Heart left ventricle (tissue), 13 donors: ENCODE measurements at regions not wholly inside any gene's neighbourhood (a gene's known extent, or its start where the extent isn't known, plus 50 kb on each side); places are given as distances from the start of the nearest gene placed in this dataset.

Experiments used
- POLR2A ChIP-seq, 2 donors: fragments of 450-650 bp; IDR thresholded peaks; one replicate each; pipeline ENCODE4 v1.6.1; 2017; ENCODE audit warnings: antibody characterized with exemption in 2 of 2, mild to moderate bottlenecking in 2 of 2, moderate library complexity in 2 of 2
- TF ChIP-seq, protein P1 (sequence below), 12 donors: fragments of 200-600 bp; sonication (generic) in 4 of 12; IDR thresholded peaks; one replicate each; pipeline versions ENCODE4 v1.5.0 to v1.8.0; 2018 to 2022; ENCODE audit warnings: antibody characterized with exemption in 12 of 12, mild to moderate bottlenecking in 5 of 12
- donor health status: ischemic (EF 13 %, LVEDD 7.1; RV severe dilation, severe dysfunction).
- donor health status: DM: no; HTN: yes; CAD: no.
- donor health status: DM: no; HTN: no; CAD: no.
- donor health status: ischemic (EF 25% LVEDD 6.9; RV normal size, moderate dysfunction).
- donor health status: ischemic (EF 25% LVEDD 5.7; RV mildly dilated, moderate dysfunction).
- donor health status: ischemic (EF 35%, LVEDD 5.7; RV mildly dilated, moderate dysfunction).
- donor health status: nonischemic (EF 11% LVEDD 7.7; RV severe dilation, severe dysfunction).
- donor health status: DM: yes; HTN: yes; CAD: no.
- donor health status: PGD.
- donor health status: ischemic (EF 29% LVEDD 5.4; RV normal size, mild dysfunction).
- donor health status: nonischemic (EF 23%, LVEDD 6.1; RV moderate dilation, normal function).

DNA sequence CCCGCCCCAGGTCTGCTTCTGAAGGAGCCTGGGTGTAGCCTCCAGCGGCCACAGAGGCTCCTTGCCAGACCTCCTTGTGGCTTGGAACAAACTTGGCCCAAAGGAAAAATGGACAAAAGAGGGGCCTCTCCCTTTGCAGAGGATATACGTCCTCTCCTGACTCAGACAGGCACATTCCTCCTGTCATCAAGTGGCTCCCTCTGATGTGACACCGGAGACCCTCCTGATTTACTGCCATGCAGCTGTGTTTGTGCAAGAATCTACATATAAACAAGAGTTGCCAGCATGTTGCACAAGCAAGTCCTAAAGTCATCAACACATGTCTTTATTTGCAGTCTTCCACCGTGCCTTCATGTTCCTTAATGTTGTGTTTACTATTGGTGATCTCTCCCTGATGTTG lies 54.1 kb upstream of the F3 start:
- TF ChIP-seq, protein P1, sequence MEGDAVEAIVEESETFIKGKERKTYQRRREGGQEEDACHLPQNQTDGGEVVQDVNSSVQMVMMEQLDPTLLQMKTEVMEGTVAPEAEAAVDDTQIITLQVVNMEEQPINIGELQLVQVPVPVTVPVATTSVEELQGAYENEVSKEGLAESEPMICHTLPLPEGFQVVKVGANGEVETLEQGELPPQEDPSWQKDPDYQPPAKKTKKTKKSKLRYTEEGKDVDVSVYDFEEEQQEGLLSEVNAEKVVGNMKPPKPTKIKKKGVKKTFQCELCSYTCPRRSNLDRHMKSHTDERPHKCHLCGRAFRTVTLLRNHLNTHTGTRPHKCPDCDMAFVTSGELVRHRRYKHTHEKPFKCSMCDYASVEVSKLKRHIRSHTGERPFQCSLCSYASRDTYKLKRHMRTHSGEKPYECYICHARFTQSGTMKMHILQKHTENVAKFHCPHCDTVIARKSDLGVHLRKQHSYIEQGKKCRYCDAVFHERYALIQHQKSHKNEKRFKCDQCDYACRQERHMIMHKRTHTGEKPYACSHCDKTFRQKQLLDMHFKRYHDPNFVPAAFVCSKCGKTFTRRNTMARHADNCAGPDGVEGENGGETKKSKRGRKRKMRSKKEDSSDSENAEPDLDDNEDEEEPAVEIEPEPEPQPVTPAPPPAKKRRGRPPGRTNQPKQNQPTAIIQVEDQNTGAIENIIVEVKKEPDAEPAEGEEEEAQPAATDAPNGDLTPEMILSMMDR (IDR thresholded peaks at IDR 0.05): no peak
- TF ChIP-seq POLR2A (IDR thresholded peaks at IDR 0.05): no peak
